Left colon (tissue), 2 donors: ENCODE measurements at regions not wholly inside any gene's neighbourhood (a gene's known extent, or its start where the extent isn't known, plus 50 kb on each side); places are given as distances from the start of the nearest gene placed in this dataset.

ENCODE experiments used
- ATAC-seq: fragments of 200-7000 bp; cut with Tn5 transposase; one replicate; pipeline ENCODE4 v1.9.1; 2020; ENCODE audit warnings: mild to moderate bottlenecking, moderate library complexity
- DNase-seq, 2 donors: peaks; one replicate each; pipeline ENCODE4 v3.0.0-alpha.2; 2020
- intact Hi-C, 2 donors: fragments of 100-400 bp; cut with DNase I in 1 of 2; cut with micrococcal nuclease in 1 of 2; formaldehyde crosslinking; loops; one replicate each; pipeline versions ENCODE4 v1.11.2 to v1.14.0; 2022; cut with DNase I, micrococcal nuclease
- donor health status: DM: no; HTN: no; CAD: no.
- donor health status: DM: yes; HTN: yes; CAD: no.

- intact Hi-C loops = no loop called here
- ATAC-seq (no peak), DNase-seq (no peak)
Measured at GRCh38 chr2:119104414-119104813, 54.1 kb downstream of the C1QL2 start.

GRCh38 chr2:119102964-119103363 is 55.6 kb downstream of the C1QL2 start:
- DNase-seq = no peak

GRCh38 chr2:119088416-119088815 is 70.1 kb downstream of the C1QL2 start:
- DNase-seq = no peak
- intact Hi-C loops = no loop called here
- no peak for ATAC-seq

More at GRCh38 chr2:119102964-119103363, 55.6 kb downstream of the C1QL2 start:
- intact Hi-C loops = no loop called here
- no peak for ATAC-seq

GRCh38 chr2:119086327-119086726 is 72.2 kb downstream of the C1QL2 start:
- ATAC-seq = peak; percentile 82
- no peak for DNase-seq
- intact Hi-C loops = no loop called here

- peak; percentile 44 for ATAC-seq
- intact Hi-C loops = no loop called here
- DNase-seq = no peak
Measured at GRCh38 chr2:119085613-119086012, 72.9 kb downstream of the C1QL2 start.

GRCh38 chr2:119083416-119083815 is 75.1 kb downstream of the C1QL2 start:
- ATAC-seq = no peak
- intact Hi-C loops = no loop called here
- no peak for DNase-seq

- intact Hi-C loops = no loop called here
- DNase-seq = no peak
- ATAC-seq = no peak
Measured at GRCh38 chr2:119082821-119083400, 75.6 kb downstream of the C1QL2 start.

- no peak for ATAC-seq
- intact Hi-C loops = no loop called here
- no peak for DNase-seq
Measured at GRCh38 chr2:119078796-119079195, 79.8 kb downstream of the C1QL2 start.

- ATAC-seq (no peak), DNase-seq (no peak)
- intact Hi-C loops = no loop called here
Measured at GRCh38 chr2:119076713-119077112, 81.8 kb downstream of the C1QL2 start.

GRCh38 chr2:119073213-119073612 is 85.3 kb downstream of the C1QL2 start:
- ATAC-seq (no peak), DNase-seq (no peak)
- intact Hi-C loops = no loop called here

GRCh38 chr2:119071476-119071875 is 87.1 kb downstream of the C1QL2 start:
- DNase-seq (no peak), ATAC-seq (no peak)
- intact Hi-C loops = no loop called here

- ATAC-seq = no peak
- DNase-seq = no peak
- intact Hi-C loops = no loop called here
Measured at GRCh38 chr2:119069781-119070180, 88.8 kb downstream of the C1QL2 start.

GRCh38 chr2:119068154-119068725 is 90.3 kb downstream of the C1QL2 start:
- ATAC-seq = no peak
- intact Hi-C loops = no loop called here
- DNase-seq = no peak

GRCh38 chr2:119066272-119066804 is 92.2 kb downstream of the C1QL2 start:
- intact Hi-C loops = no loop called here
- ATAC-seq = no peak
- DNase-seq = no peak

GRCh38 chr2:119065146-119065545 is 93.4 kb downstream of the C1QL2 start:
- intact Hi-C loops = no loop called here
- no peak for DNase-seq
- ATAC-seq = no peak

- intact Hi-C loops = no loop called here
Measured at GRCh38 chr2:119064567-119064966, 94.0 kb downstream of the C1QL2 start.

GRCh38 chr2:119063177-119063576 is 95.4 kb downstream of the C1QL2 start:
- DNase-seq = no peak
- ATAC-seq = no peak
- intact Hi-C loops = no loop called here

More at GRCh38 chr2:119064567-119064966, 94.0 kb downstream of the C1QL2 start:
- DNase-seq (no peak), ATAC-seq (no peak)

- ATAC-seq (no peak), DNase-seq (no peak)
- intact Hi-C loops = no loop called here
Measured at GRCh38 chr2:119062652-119063051, 95.9 kb downstream of the C1QL2 start.

- ATAC-seq (no peak), DNase-seq (no peak)
- intact Hi-C loops = no loop called here
Measured at GRCh38 chr2:119062179-119062578, 96.4 kb downstream of the C1QL2 start.

- ATAC-seq = no peak
- no peak for DNase-seq
- intact Hi-C loops = no loop called here
Measured at GRCh38 chr2:119059940-119060339, 98.6 kb downstream of the C1QL2 start.

- DNase-seq = no peak
- no peak for ATAC-seq
Measured at GRCh38 chr2:119059287-119059686, 99.3 kb downstream of the C1QL2 start.

More at GRCh38 chr2:119059287-119059686, 99.3 kb downstream of the C1QL2 start:
- intact Hi-C loops = no loop called here
